OCI-LY1 (cell line): ENCODE measurements at regions not wholly inside any gene's neighbourhood (a gene's known extent, or its start where the extent isn't known, plus 50 kb on each side); places are given as distances from the start of the nearest gene placed in this dataset.

Experiments
- CTCF ChIP-seq: fragments of 200-600 bp; sonication (generic), shearing (Covaris generic); IDR thresholded peaks from 2 replicates; pipeline ENCODE4 v1.5.1; 2017; ENCODE audit warnings: mild to moderate bottlenecking, antibody characterized with exemption, low read length, moderate library complexity, mixed read lengths
- EZH2 ChIP-seq: fragments of 200-600 bp; sonication (generic), shearing (Covaris generic); IDR thresholded peaks from 2 replicates; pipeline ENCODE4 v1.8.0; 2017; ENCODE audit warnings: borderline replicate concordance, mixed run types, mild to moderate bottlenecking, antibody characterized with exemption, low read length, moderate library complexity, mixed read lengths

GRCh38 chr16:82541103-82541502, 85.7 kb upstream of the CDH13 start:
- TF ChIP-seq CTCF = no peak
- no peak for TF ChIP-seq EZH2
